ENCODE measurements at regions not wholly inside any gene's neighbourhood (a gene's known extent, or its start where the extent isn't known, plus 50 kb on each side); places are given as distances from the start of the nearest gene placed in this dataset.

- intact Hi-C loops (cut with DNase I; ENCODE audit: low total_unique reads) = no loop called here
- 78 to 85% methylated on average over 15 of the region's 15 CpGs for WGBS, 2 donors
- H3K4me3 ChIP-seq (ENCODE audit: low read depth, poor library complexity, severe bottlenecking) = no peak overlapping the region
- no peak for TF ChIP-seq CTCF (IDR thresholded peaks at IDR 0.05)
- no peak for DNase-seq (ENCODE audit: low spot score in 2 of 2)
These were observed 77.7 kb upstream of the MED13L start for GRCh38 chr12:116354950-116355783.

DNA sequence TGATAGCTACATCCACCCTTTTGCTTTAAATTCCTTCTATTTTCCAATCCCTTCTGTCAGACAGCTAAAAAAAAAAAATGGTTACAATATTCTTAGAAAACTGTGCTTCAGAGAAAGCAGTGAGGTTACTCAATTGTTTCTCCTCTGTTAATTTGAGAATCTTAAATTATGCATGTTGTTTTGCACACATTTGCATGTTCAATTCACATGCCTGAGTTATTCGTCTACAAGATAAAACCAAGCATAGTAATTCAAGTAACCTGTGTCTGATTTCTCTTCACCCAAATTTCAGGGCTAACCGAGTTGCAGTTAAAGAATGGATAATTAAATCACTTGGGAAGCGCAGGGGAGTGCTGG, 81.0 kb upstream of the MED13L start:
- WGBS, 2 donors = 13 to 40% methylated on average over 3 of the region's 3 CpGs
- intact Hi-C loops (cut with DNase I; ENCODE audit: low total_unique reads) = no loop called here
- DNase-seq (ENCODE audit: low spot score in 2 of 2) = no peak
- no peak overlapping the region for H3K4me3 ChIP-seq (ENCODE audit: low read depth, poor library complexity, severe bottlenecking)
- TF ChIP-seq CTCF (IDR thresholded peaks at IDR 0.05) (no peak), POLR2A (IDR thresholded peaks at IDR 0.05) (no peak)

DNA sequence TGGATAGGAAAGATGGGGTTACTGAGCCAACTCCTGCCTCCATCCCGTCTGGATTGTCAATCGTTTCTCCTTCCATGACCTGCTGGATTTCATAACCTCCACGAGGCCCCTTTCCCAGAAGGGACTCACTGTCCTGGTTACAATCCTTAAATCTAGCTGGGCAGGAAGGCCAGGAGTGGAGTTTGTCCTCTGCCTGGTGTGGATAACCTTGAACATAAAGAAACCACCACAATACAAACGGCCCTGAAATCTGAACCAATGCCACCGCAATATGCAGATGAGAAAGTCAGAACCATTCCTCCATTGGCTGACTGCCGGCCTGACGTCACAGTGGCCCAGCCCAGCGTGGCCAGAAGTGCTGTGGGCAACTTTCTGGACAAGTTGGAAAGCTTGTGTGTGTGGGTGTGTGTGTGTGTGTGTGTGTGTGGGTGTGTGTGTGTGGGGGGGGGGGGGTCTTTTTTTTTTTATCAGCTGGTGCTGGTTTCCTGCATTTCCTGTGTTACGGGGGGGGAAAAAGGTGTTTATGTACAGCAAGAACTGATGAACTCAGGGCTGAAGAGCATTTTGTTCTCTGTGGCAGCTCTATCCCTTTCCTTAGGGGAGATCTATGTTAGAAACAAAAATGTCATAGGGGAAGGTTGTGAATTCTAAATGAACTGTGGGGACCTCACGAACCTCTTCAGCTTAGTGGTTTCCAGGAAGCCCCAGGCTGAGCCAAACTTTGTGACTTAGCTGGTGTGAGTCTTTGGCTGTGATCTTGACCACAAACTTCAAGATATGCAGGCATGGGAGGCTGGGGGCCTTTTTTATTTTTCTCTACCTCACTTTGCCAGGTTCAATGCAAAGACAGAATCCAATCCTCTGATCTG, 81.6 kb upstream of the MED13L start:
- no peak for TF ChIP-seq CTCF (IDR thresholded peaks at IDR 0.05)
- no peak for TF ChIP-seq POLR2A (IDR thresholded peaks at IDR 0.05)
- 1 to 18% methylated on average over 10 of the region's 10 CpGs for WGBS, 2 donors
- intact Hi-C loops (cut with DNase I; ENCODE audit: low total_unique reads) = no loop called here

GRCh38 chr12:116360579-116361413, 83.3 kb upstream of the MED13L start:
- no peak overlapping the region for H3K4me3 ChIP-seq (ENCODE audit: low read depth, poor library complexity, severe bottlenecking)
- no peak for DNase-seq (ENCODE audit: low spot score in 2 of 2)
- intact Hi-C loops (cut with DNase I; ENCODE audit: low total_unique reads) = no loop called here
- no peak for TF ChIP-seq CTCF (IDR thresholded peaks at IDR 0.05)
- no peak for TF ChIP-seq POLR2A (IDR thresholded peaks at IDR 0.05)
- WGBS, 2 donors = 93 to 96% methylated on average over 6 of the region's 6 CpGs

More for the DNA sequence above, 81.6 kb upstream of the MED13L start:
- H3K4me3 ChIP-seq (ENCODE audit: low read depth, poor library complexity, severe bottlenecking) = no peak overlapping the region
- DNase-seq (ENCODE audit: low spot score in 2 of 2) = peak; percentile 89 to 98

DNA sequence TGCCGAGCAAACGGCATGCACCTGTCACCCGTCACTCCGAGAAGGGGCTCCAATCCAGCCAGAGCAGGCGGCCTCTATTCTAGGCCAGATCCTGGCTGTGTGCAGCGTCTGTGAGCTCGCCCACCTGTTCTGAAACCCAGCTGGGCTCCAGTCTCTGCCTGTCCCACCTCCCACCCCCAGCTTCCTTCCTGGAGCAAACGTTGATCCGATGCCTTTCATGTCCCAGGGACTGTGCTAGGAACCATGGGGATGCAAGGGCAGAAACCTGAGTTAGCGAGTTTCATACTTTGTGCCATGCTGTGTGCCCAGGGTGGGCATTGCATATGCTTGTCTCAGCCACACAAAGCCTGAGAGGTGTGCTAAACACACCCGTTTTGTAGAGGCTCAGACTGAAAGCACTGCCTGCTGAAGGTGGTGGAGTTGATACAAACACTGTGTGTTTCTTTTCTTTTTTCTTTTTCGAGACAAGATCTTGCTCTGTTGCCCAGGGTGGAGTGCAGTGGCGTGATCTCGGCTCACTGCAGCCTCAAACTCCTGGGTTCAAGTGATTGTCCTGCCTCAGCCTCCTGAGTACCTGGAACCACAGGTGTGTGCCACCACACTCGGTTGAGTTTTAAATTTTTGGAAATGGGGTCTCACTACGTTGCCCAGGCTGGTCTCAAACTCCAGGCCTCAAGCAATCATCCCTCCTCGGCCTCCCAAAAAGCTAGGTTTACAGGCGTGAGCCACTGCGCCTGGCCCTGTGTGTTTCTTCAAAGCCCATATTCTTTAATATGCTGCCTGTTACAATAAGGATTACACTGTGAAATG, 84.1 kb upstream of the MED13L start:
- DNase-seq (ENCODE audit: low spot score in 2 of 2) = no peak
- TF ChIP-seq POLR2A (IDR thresholded peaks at IDR 0.05) (no peak), CTCF (IDR thresholded peaks at IDR 0.05) (no peak)
- 81 to 87% methylated on average over 19 of the region's 19 CpGs for WGBS, 2 donors
- H3K4me3 ChIP-seq (ENCODE audit: low read depth, poor library complexity, severe bottlenecking) = no peak overlapping the region
- intact Hi-C loops (cut with DNase I; ENCODE audit: low total_unique reads) = no loop called here

Data from lower leg skin (tissue), 4 donors.